Right lobe of liver (tissue), 4 donors: ENCODE measurements at regions not wholly inside any gene's neighbourhood (a gene's known extent, or its start where the extent isn't known, plus 50 kb on each side); places are given as distances from the start of the nearest gene placed in this dataset.

Experiments
- POLR2A ChIP-seq: fragments of 450-650 bp; IDR thresholded peaks from one replicate; pipeline ENCODE4 v1.6.1; 2017; ENCODE audit warnings: antibody characterized with exemption, mild to moderate bottlenecking
- TF ChIP-seq, protein P1 (sequence below), 4 donors: fragments of 200-600 bp in 3 of 4; fragments of 450-650 bp in 1 of 4; IDR thresholded peaks; one replicate each; pipeline versions ENCODE4 v1.5.1 to v1.8.0; 2016 to 2022; ENCODE audit warnings: antibody characterized with exemption in 4 of 4, mild to moderate bottlenecking in 2 of 4
- donor health status: DM: no; HTN: no; CAD: no.
- donor health status: DM: no; HTN: no; CAD: no.
- donor health status: DM: no; HTN: yes; CAD: no.

DNA sequence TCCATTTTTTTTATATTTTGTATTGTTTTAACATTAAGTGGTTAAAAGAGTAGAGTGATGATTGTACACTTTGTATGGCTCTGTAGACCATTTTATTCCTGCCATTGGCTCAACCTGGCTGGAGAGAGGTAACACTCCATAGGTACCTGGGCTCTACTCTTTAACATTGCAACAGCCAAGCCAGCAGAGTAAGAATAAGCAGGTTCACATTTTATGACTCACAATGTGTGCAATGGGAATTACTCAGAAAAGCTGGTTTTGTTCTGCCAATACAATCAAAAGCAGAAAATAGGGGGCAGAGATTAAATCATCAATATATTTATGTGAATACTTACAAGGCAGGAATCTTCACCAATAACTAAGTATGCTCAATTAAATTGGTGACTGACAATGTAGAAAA, 1324.0 kb downstream of the AMY1C start:
- TF ChIP-seq, protein P1, sequence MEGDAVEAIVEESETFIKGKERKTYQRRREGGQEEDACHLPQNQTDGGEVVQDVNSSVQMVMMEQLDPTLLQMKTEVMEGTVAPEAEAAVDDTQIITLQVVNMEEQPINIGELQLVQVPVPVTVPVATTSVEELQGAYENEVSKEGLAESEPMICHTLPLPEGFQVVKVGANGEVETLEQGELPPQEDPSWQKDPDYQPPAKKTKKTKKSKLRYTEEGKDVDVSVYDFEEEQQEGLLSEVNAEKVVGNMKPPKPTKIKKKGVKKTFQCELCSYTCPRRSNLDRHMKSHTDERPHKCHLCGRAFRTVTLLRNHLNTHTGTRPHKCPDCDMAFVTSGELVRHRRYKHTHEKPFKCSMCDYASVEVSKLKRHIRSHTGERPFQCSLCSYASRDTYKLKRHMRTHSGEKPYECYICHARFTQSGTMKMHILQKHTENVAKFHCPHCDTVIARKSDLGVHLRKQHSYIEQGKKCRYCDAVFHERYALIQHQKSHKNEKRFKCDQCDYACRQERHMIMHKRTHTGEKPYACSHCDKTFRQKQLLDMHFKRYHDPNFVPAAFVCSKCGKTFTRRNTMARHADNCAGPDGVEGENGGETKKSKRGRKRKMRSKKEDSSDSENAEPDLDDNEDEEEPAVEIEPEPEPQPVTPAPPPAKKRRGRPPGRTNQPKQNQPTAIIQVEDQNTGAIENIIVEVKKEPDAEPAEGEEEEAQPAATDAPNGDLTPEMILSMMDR (IDR thresholded peaks at IDR 0.05) = no peak
- TF ChIP-seq POLR2A = no peak
